GM23248 (cell line): ENCODE measurements at regions not wholly inside any gene's neighbourhood (a gene's known extent, or its start where the extent isn't known, plus 50 kb on each side); places are given as distances from the start of the nearest gene placed in this dataset.

Experiments
- EZH2 ChIP-seq: fragments of 200-600 bp; sonication (generic); IDR thresholded peaks from 2 replicates; pipeline ENCODE4 v1.6.1; 2018; ENCODE audit warnings: antibody characterized with exemption, mild to moderate bottlenecking; ENCODE audit not compliant: insufficient read depth, poor library complexity, severe bottlenecking
- EZH2phosphoT487 ChIP-seq: fragments of 200-600 bp; sonication (generic); IDR thresholded peaks from 2 replicates; pipeline ENCODE4 v1.6.1; 2018; ENCODE audit warnings: antibody characterized with exemption, moderate library complexity, mild to moderate bottlenecking, low read depth; ENCODE audit not compliant: insufficient read depth

DNA sequence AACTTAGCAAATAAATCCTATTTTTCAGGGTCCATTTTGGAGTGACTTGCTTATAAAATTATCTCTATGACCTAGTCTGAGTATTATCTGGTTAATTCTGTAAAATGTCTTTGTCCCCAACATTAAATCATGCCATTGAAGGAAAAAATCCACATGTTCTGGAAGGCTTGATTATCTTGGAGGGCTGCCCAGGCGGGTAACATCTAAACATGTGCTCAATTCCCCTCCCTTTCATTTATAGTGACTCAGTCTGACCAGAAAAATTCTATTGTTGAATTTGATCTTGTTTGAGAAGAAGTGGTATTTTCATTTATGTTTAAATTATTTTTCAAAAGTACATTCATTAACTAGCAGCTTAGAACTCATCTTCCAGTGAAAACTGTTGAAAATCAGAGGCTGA, 55.4 kb upstream of the SLC10A7 start:
- no peak for TF ChIP-seq EZH2
- TF ChIP-seq EZH2phosphoT487 = no peak
